ENCODE measurements at regions not wholly inside any gene's neighbourhood (a gene's known extent, or its start where the extent isn't known, plus 50 kb on each side); places are given as distances from the start of the nearest gene placed in this dataset.

- H3K27me3 Mint-ChIP-seq: no peaks in the 10 kb centered on the region
- H3K4me3 Mint-ChIP-seq: no peak overlapping the region
- H3K27ac Mint-ChIP-seq: no peak overlapping the region
- ChIA-PET POLR2A (no interaction called here), CTCF (no interaction called here)
- intact Hi-C loops (cut with micrococcal nuclease): no loop called here
- no peaks in the 10 kb centered on the region for H3K4me1 Mint-ChIP-seq (ENCODE audit: low read depth)
- H3K9me3 Mint-ChIP-seq: peaks cover 6% of the 10 kb centered on the region
- no peak for ATAC-seq
- DNase-seq: no peak
- no peaks in the 10 kb centered on the region for H3K36me3 Mint-ChIP-seq (ENCODE audit: low read depth)
- TF ChIP-seq, protein P1, sequence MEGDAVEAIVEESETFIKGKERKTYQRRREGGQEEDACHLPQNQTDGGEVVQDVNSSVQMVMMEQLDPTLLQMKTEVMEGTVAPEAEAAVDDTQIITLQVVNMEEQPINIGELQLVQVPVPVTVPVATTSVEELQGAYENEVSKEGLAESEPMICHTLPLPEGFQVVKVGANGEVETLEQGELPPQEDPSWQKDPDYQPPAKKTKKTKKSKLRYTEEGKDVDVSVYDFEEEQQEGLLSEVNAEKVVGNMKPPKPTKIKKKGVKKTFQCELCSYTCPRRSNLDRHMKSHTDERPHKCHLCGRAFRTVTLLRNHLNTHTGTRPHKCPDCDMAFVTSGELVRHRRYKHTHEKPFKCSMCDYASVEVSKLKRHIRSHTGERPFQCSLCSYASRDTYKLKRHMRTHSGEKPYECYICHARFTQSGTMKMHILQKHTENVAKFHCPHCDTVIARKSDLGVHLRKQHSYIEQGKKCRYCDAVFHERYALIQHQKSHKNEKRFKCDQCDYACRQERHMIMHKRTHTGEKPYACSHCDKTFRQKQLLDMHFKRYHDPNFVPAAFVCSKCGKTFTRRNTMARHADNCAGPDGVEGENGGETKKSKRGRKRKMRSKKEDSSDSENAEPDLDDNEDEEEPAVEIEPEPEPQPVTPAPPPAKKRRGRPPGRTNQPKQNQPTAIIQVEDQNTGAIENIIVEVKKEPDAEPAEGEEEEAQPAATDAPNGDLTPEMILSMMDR (IDR thresholded peaks at IDR 0.05): no peak
These were observed 820.0 kb upstream of the SEMA6A start for GRCh38 chr5:117394506-117395157.

DNA sequence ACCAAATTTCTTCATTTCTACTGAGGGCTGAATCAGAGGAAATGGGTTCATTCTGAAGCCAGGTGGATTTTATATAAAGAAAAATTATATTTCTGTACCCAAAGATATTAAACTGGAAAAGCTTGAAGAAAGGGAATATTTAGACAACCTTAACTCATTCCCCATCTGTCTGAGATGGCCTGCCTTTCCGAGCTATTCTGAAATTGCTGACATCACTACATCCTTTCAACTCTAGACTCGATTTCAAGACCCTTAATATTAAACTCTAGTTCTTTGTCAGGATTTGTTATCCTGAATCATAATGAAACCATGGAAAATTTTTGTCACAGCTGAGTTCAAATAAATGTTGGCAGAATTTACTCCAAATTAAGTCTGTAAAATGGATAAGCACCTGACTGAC lies 818.5 kb upstream of the SEMA6A start:
- no peak for ATAC-seq
- no peak overlapping the region for H3K27ac Mint-ChIP-seq
- no peaks in the 10 kb centered on the region for H3K36me3 Mint-ChIP-seq (ENCODE audit: low read depth)

DNA sequence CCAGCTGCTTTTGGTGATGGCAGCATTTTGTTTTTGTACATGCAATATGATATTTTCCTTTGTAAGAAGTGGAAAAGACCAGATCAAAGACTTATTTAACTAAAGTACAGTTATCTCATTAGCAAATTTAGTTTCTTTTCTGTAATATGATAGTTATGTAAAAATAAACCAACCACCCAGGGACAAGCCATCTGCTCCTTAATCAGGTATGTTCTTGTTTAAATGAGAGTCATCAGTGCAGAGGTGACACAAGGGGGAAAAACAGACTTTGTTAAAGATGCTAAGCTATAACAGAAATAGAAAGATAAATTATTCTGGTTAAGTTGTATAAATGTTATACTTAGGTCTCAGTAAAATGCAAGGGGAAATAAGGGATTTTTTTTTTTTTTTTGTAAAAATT lies 805.7 kb upstream of the SEMA6A start:
- no peaks in the 10 kb centered on the region for H3K4me1 Mint-ChIP-seq (ENCODE audit: low read depth)
- no peak overlapping the region for H3K4me3 Mint-ChIP-seq
- H3K27me3 Mint-ChIP-seq: no peaks in the 10 kb centered on the region
- ChIA-PET CTCF (no interaction called here), POLR2A (no interaction called here)
- H3K27ac Mint-ChIP-seq: no peak overlapping the region
- H3K36me3 Mint-ChIP-seq (ENCODE audit: low read depth): no peaks in the 10 kb centered on the region
- peaks cover 1% of the 10 kb centered on the region for H3K9me3 Mint-ChIP-seq
- DNase-seq (no peak), ATAC-seq (no peak)
- TF ChIP-seq, protein P1 (IDR thresholded peaks at IDR 0.05): no peak
- intact Hi-C loops (cut with micrococcal nuclease): no loop called here

More for the DNA sequence above, 818.5 kb upstream of the SEMA6A start:
- ChIA-PET POLR2A (no interaction called here), CTCF (no interaction called here)
- H3K9me3 Mint-ChIP-seq: peaks cover 6% of the 10 kb centered on the region
- TF ChIP-seq, protein P1 (IDR thresholded peaks at IDR 0.05): no peak
- H3K4me1 Mint-ChIP-seq (ENCODE audit: low read depth): no peaks in the 10 kb centered on the region
- H3K4me3 Mint-ChIP-seq: no peak overlapping the region
- H3K27me3 Mint-ChIP-seq: no peaks in the 10 kb centered on the region
- intact Hi-C loops (cut with micrococcal nuclease): no loop called here
- DNase-seq: no peak

DNA sequence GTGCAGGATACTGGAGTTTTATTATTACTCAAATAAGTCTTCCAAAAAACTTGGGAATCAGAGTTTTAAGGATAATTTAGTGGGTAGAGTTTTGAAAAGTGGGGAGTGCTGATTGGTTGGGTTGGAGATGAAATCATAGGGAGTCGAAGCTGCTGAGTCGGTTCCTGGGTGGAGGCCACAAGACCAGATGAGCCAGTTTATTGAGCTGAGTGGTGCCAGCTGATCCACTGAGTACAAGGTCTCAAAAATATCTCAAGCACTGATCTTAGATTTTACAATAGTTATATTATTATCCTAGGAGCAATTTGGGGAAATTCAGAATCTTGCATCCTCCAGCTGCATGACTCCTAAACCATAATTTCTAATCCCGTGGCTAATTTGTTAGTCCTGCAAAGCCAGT lies 804.9 kb upstream of the SEMA6A start:
- DNase-seq (no peak), ATAC-seq (no peak)
- no peaks in the 10 kb centered on the region for H3K4me1 Mint-ChIP-seq (ENCODE audit: low read depth)
- no peaks in the 10 kb centered on the region for H3K36me3 Mint-ChIP-seq (ENCODE audit: low read depth)
- CTCF ChIA-PET: no interaction called here
- intact Hi-C loops (cut with micrococcal nuclease): no loop called here
- H3K9me3 Mint-ChIP-seq: peaks cover 1% of the 10 kb centered on the region
- H3K27ac Mint-ChIP-seq: no peak overlapping the region
- no peaks in the 10 kb centered on the region for H3K27me3 Mint-ChIP-seq
- H3K4me3 Mint-ChIP-seq: no peak overlapping the region
- TF ChIP-seq, protein P1 (IDR thresholded peaks at IDR 0.05): no peak
- POLR2A ChIA-PET: no interaction called here

- H3K27ac Mint-ChIP-seq: no peak overlapping the region
- TF ChIP-seq, protein P1 (IDR thresholded peaks at IDR 0.05): no peak
- CTCF ChIA-PET: no interaction called here
These were observed 802.1 kb upstream of the SEMA6A start for GRCh38 chr5:117376748-117377147.

More at GRCh38 chr5:117376748-117377147, 802.1 kb upstream of the SEMA6A start:
- H3K27me3 Mint-ChIP-seq: no peaks in the 10 kb centered on the region
- DNase-seq: no peak
- POLR2A ChIA-PET: no interaction called here
- intact Hi-C loops (cut with micrococcal nuclease): no loop called here
- peaks cover 2% of the 10 kb centered on the region for H3K9me3 Mint-ChIP-seq
- no peak overlapping the region for H3K4me3 Mint-ChIP-seq
- no peaks in the 10 kb centered on the region for H3K36me3 Mint-ChIP-seq (ENCODE audit: low read depth)
- no peak for ATAC-seq
- no peaks in the 10 kb centered on the region for H3K4me1 Mint-ChIP-seq (ENCODE audit: low read depth)
